Body of pancreas (tissue), 4 donors: ENCODE measurements at regions not wholly inside any gene's neighbourhood (a gene's known extent, or its start where the extent isn't known, plus 50 kb on each side); places are given as distances from the start of the nearest gene placed in this dataset.

Source experiments
- ATAC-seq: fragments of 150-250 bp; one replicate; pipeline ENCODE4 v1.9.1; 2016
- DNase-seq, 4 donors: peaks; one replicate each; pipeline ENCODE4 v3.0.0-alpha.2; 2019
- H3K27ac ChIP-seq, 4 donors: fragments of 200-600 bp; sonication (generic); 1 replicate in 3 of 4; 2 replicates in 1 of 4; pipeline versions ENCODE4 v1.5.1 to v1.6.1; 2016 to 2019; ENCODE audit warnings: mild to moderate bottlenecking in 1 of 4, mixed read lengths in 1 of 4, moderate library complexity in 1 of 4
- H3K27me3 ChIP-seq, 2 donors: fragments of 200-600 bp; sonication (generic); one replicate each; pipeline ENCODE4 v1.6.0; 2016; ENCODE audit warnings: mild to moderate bottlenecking in 1 of 2
- H3K36me3 ChIP-seq, 2 donors: fragments of 200-600 bp; sonication (generic); replicated peaks in 1 of 2; 2 replicates each; pipeline ENCODE4 v1.5.1; 2016; ENCODE audit warnings: low read depth in 2 of 2; ENCODE audit not compliant: insufficient read depth in 1 of 2
- H3K4me1 ChIP-seq: fragments of 200-600 bp; sonication (generic); one replicate; pipeline ENCODE4 v1.6.0; 2016
- H3K4me3 ChIP-seq, 2 donors: fragments of 200-600 bp; sonication (generic); 1 replicate in 1 of 2; 2 replicates in 1 of 2; pipeline ENCODE4 v1.5.1; 2016 to 2019
- H3K9me3 ChIP-seq, 3 donors: fragments of 200-600 bp; sonication (generic); 1 replicate in 2 of 3; 2 replicates in 1 of 3; pipeline ENCODE4 v1.5.1; 2016
- CTCF ChIP-seq, 7 experiments: fragments of 450-650 bp in 4 of 7; fragments of 200-600 bp in 3 of 7; sonication (generic) in 3 of 7; IDR thresholded peaks; one replicate each; pipeline ENCODE4 v1.5.1; 2016 to 2019; ENCODE audit warnings: antibody characterized with exemption in 7 of 7
- POLR2A ChIP-seq, 3 donors: fragments of 450-650 bp; IDR thresholded peaks; one replicate each; pipeline ENCODE4 v1.6.1; 2016; ENCODE audit warnings: antibody characterized with exemption in 3 of 3, mild to moderate bottlenecking in 2 of 3
- WGBS, 2 donors: methylation state at CpG; one replicate each; pipeline ENCODE4 v1.1.5; 2017; 5-methylcytosine and 5-hydroxymethylcytosine counted together
- intact Hi-C: fragments of 100-400 bp; cut with DNase I; formaldehyde crosslinking; loops from one replicate; pipeline ENCODE4 v1.15.1; 2023

- no peak for TF ChIP-seq CTCF (IDR thresholded peaks at IDR 0.05)
- no peak for TF ChIP-seq POLR2A (IDR thresholded peaks at IDR 0.05)
Observed at GRCh38 chr20:58090161-58090560, 138.3 kb downstream of the ANKRD60 start.

GRCh38 chr20:58088625-58089024 lies 139.8 kb downstream of the ANKRD60 start:
- Histone ChIP-seq H3K27ac (no peak overlapping the region), H3K9me3 (no peaks in the 10 kb centered on the region), H3K4me1 (peaks cover 20% of the 10 kb centered on the region), H3K4me3 (no peak overlapping the region), H3K36me3 (no peaks in the 10 kb centered on the region), H3K27me3 (no peaks in the 10 kb centered on the region)
- TF ChIP-seq POLR2A (IDR thresholded peaks at IDR 0.05) (no peak), CTCF (IDR thresholded peaks at IDR 0.05) (no peak)
- intact Hi-C loops = no loop called here
- 88 to 90% methylated on average over 6 to 7 of the region's 7 CpGs for WGBS, 2 donors
- DNase-seq (no peak), ATAC-seq (no peak)

More at GRCh38 chr20:58090161-58090560, 138.3 kb downstream of the ANKRD60 start:
- WGBS, 2 donors = 72 to 80% methylated on average over 3 of the region's 3 CpGs
- intact Hi-C loops = no loop called here
- DNase-seq (no peak), ATAC-seq (no peak)
- H3K9me3 ChIP-seq = no peaks in the 10 kb centered on the region
- H3K4me3 ChIP-seq = no peak overlapping the region
- no peaks in the 10 kb centered on the region for H3K36me3 ChIP-seq
- H3K27me3 ChIP-seq = no peaks in the 10 kb centered on the region
- H3K27ac ChIP-seq = no peak overlapping the region
- peaks cover 13% of the 10 kb centered on the region for H3K4me1 ChIP-seq

GRCh38 chr20:58088105-58088504 lies 140.3 kb downstream of the ANKRD60 start:
- peak overlapping the region in 1 of 4 donors; percentile 48 for H3K27ac ChIP-seq
- H3K4me1 ChIP-seq = peaks cover 20% of the 10 kb centered on the region
- no peak for DNase-seq
- no peaks in the 10 kb centered on the region for H3K36me3 ChIP-seq
- H3K4me3 ChIP-seq = no peak overlapping the region
- H3K27me3 ChIP-seq = no peaks in the 10 kb centered on the region
- WGBS, 2 donors = 57 to 62% methylated on average over 7 of the region's 7 CpGs
- intact Hi-C loops = no loop called here
- no peaks in the 10 kb centered on the region for H3K9me3 ChIP-seq
- no peak for ATAC-seq
- TF ChIP-seq CTCF (IDR thresholded peaks at IDR 0.05) = no peak
- TF ChIP-seq POLR2A (IDR thresholded peaks at IDR 0.05) = no peak

- intact Hi-C loops = no loop called here
Observed at GRCh38 chr20:58087562-58087858, 140.9 kb downstream of the ANKRD60 start.

More at GRCh38 chr20:58087562-58087858, 140.9 kb downstream of the ANKRD60 start:
- Histone ChIP-seq H3K36me3 (no peaks in the 10 kb centered on the region), H3K4me3 (no peak overlapping the region), H3K27ac (peak overlapping the region in 2 of 4 donors; percentile 4 to 48), H3K27me3 (no peaks in the 10 kb centered on the region), H3K9me3 (no peaks in the 10 kb centered on the region), H3K4me1 (peaks cover 20% of the 10 kb centered on the region)
- ATAC-seq (no peak), DNase-seq (no peak)
- 28 to 44% methylated on average over 4 of the region's 4 CpGs for WGBS, 2 donors
- TF ChIP-seq CTCF (IDR thresholded peaks at IDR 0.05) (no peak), POLR2A (IDR thresholded peaks at IDR 0.05) (no peak)
